GM10248 (cell line): ENCODE measurements at regions not wholly inside any gene's neighbourhood (a gene's known extent, or its start where the extent isn't known, plus 50 kb on each side); places are given as distances from the start of the nearest gene placed in this dataset.
"Not testable (repeated sequence)": the region's sequence is repeated elsewhere in the genome, so short reads cannot be mapped to it uniquely, and the experiment has no call there.

Experiments
- CTCF ChIA-PET: fragments of 300-600 bp; sonication (Branson Sonifier 250); formaldehyde crosslinking; extraction: SDS; loops from one replicate; lab custom pipeline; 2021; ENCODE audit warnings: antibody characterized with exemption; lab: Yijun Ruan, JAX
- POLR2A ChIA-PET: fragments of 350-650 bp; sonication (Branson Sonifier 250); formaldehyde crosslinking; extraction: SDS; loops from one replicate; lab custom pipeline; 2020; ENCODE audit warnings: antibody characterized with exemption; lab: Yijun Ruan, JAX
- DNase-seq: peaks from one replicate; pipeline ENCODE4 v3.0.0; 2012; ENCODE audit errors: extremely low spot score
- TF ChIP-seq, protein P1 (sequence below): IDR thresholded peaks from 2 replicates; pipeline ENCODE4 v1.5.1; 2012; ENCODE audit warnings: mild to moderate bottlenecking, low read depth; ENCODE audit errors: extremely low read depth, missing control alignments, control extremely low read depth

DNA sequence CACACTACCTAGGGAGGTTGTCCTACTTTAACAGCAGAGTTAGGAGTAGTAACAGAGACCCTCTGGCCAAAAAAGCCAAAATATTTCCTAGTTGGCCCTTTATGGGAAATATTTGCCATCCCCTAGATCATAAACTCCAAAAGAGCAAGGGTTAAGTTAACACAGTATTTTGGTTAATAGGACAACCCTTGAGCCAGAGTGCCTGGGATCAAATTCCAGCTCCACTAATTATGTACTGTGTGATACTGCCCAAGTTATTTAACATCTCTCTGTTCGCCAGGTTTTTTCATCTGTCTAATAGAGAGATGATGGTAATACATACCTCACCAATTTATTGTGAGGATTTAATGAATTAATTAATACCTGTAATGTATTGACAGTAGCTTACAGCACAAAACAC, 767.4 kb downstream of the KCNJ2 start:
- DNase-seq, result no peak
- POLR2A ChIA-PET, result no interaction called here
- CTCF ChIA-PET, result interaction anchor here (0.7 to 1.1 kb wide), 2 partner anchors 12 to 24 kb away, joined by 3 read pairs; no protein-coding TSS in a partner anchor
- TF ChIP-seq, protein P1, sequence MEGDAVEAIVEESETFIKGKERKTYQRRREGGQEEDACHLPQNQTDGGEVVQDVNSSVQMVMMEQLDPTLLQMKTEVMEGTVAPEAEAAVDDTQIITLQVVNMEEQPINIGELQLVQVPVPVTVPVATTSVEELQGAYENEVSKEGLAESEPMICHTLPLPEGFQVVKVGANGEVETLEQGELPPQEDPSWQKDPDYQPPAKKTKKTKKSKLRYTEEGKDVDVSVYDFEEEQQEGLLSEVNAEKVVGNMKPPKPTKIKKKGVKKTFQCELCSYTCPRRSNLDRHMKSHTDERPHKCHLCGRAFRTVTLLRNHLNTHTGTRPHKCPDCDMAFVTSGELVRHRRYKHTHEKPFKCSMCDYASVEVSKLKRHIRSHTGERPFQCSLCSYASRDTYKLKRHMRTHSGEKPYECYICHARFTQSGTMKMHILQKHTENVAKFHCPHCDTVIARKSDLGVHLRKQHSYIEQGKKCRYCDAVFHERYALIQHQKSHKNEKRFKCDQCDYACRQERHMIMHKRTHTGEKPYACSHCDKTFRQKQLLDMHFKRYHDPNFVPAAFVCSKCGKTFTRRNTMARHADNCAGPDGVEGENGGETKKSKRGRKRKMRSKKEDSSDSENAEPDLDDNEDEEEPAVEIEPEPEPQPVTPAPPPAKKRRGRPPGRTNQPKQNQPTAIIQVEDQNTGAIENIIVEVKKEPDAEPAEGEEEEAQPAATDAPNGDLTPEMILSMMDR, result no peak

DNA sequence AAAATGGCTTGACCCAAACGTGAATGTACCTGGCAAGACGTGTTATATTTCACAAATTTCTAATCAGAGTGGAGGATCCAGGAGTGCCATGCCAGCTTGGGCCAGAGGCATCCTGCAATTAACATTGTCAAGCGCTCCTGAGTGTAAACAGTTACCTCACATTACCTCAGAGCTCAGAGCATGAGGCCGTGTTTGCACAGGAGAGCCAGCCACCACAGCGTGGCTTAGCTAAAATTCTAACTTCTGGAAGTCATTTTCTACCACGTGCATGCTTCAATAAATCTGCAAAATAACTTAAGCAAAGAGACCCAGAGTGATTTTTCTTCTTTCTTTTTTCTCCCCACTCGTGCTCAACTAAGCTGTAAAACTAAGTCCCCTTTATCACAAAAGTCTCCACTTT, 769.0 kb downstream of the KCNJ2 start:
- no peak for DNase-seq
- TF ChIP-seq, protein P1, result no peak
- ChIA-PET CTCF (interaction anchor here (1.1 kb wide), 1 partner anchor 12 kb away, joined by 3 read pairs; no protein-coding TSS in a partner anchor), POLR2A (no interaction called here)

DNA sequence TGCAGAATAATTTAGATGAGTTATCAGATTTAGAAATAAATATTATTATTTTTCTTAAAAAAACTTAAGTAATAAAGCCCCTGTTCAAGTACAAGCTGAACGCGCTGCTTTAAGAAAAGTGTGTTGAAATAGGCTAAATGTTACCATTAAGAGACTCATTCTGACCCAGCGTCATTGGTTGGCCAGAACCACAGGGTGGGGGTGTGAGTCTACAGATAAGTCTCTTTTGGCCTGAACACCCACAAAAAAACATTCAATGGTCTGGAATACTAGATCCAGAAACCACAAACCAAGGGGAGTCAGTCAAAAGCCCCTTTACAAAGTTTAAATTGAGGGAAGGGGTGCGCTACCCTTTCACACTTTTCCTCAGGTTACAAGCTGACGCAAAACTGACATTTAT, 776.1 kb downstream of the KCNJ2 start:
- CTCF ChIA-PET, result interaction anchor here (0.7 to 1.7 kb wide), 2 partner anchors 10 to 18 kb away, joined by 3 read pairs; no protein-coding TSS in a partner anchor
- TF ChIP-seq, protein P1, result no peak
- no peak for DNase-seq
- POLR2A ChIA-PET, result no interaction called here

DNA sequence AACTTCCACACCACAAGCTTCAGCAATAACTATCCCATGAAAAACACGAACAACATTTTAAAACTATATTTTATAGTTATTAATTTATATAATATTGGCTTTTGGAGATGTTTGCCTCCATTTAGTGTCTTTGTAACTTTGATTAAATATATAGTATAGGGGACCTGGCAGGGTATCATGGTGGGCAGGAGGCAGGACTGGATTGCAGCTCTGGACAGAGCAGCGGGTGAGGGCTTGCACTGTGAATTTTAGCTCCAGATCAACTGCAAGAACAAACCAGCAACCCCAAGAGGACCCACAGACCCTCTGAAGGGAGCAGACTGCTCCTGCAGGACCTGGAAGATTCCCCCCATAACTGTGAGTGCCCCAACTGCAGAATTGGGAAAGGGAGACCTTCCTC, 777.9 kb downstream of the KCNJ2 start:
- CTCF ChIA-PET, result interaction anchor here (1.0 to 1.7 kb wide), 2 partner anchors 10 to 16 kb away, joined by 3 read pairs; no protein-coding TSS in a partner anchor
- no peak for DNase-seq
- TF ChIP-seq, protein P1, result no peak
- POLR2A ChIA-PET, result no interaction called here

DNA sequence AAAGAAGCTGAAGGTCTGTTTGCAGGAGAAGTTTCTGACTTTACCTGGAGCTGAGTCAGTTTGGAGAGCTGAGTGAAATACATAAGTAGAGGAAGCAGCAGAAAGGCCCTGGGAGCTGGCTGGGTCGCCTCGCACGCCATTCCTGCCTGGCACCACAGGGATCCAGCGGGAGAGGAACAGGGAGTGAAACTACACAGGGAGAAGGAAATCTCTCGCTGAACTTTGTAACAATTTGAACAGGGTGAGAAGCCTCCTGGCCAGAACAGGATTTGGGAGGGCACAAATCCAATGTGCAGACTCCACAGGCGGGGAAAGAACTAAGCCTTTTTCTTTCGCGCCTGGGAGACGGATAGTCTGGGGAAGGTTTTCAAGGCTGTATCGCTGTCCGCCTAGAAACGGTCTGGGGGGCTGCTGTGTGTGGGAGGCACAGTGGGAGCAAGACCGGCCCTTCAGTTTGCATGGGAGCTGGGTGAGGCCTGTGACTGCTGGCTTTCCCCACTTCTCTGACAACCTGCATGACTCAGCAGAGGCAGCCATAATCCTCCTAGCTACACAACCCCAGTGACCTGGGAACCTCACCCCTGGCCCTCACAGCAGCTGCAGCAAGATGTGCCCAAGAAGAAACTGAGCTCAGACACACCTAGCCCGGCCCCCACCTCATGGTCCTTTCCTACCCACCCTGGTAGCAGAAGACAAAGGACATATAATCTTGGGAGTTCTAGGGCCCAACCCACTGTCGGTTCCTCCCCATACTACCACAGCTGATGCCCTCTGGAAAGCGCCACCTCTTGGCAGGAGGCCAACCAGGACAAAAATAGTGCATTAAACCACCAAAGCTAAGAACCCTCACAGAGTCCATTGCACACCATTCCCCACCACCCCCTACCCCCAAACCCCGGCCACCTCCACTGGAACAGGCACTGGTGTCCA, 778.6 kb downstream of the KCNJ2 start:
- CTCF ChIA-PET, result interaction anchor here (1.0 to 1.6 kb wide), 2 partner anchors 10 to 11 kb away, joined by 3 read pairs; no protein-coding TSS in a partner anchor
- POLR2A ChIA-PET, result no interaction called here
- DNase-seq, result no peak
- TF ChIP-seq, protein P1, result no peak

DNA sequence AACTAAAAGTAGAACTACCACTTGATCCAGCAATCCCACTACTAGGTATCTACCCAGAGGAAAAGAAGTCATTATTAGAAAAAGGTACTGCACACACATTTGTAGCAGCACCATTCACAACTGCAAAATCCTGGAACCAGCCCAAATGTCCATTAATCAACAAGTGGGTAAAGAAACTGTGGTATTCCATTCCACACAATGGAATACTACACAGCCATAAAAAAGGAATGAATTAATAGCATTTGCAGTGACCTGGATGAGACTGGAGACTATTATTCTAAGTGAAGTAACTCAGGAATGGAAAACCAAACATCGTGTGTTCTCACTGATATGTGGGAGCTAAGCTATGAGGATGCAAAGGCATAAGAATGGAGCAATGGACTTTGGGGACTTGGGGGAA, 783.8 kb downstream of the KCNJ2 start:
- CTCF ChIA-PET, DNase-seq, POLR2A ChIA-PET: not testable (repeated sequence)

DNA sequence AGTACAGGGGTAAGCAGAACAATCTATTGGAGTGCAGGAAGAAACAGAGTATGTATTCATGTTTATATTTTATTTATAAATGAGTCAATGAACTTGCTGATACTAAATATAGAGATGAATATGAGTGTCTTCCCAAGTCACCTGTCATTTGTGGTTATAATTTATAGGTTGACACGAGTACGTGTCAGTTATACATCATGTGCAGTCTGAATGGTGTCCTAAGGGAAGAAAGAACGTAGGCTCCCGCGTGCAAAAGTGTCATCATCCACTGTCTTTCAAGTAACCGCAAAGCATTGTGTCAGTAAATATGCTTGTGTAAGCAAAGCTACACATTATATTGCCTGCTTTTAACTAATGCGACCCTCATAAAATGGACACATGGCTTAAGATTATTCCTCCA, 786.1 kb downstream of the KCNJ2 start:
- no peak for DNase-seq
- TF ChIP-seq, protein P1, result no peak
- CTCF ChIA-PET, result interaction anchor here (0.5 to 0.8 kb wide), 2 partner anchors 11 to 19 kb away, joined by 3 read pairs; no protein-coding TSS in a partner anchor
- POLR2A ChIA-PET, result no interaction called here
